ENCODE measurements at regions not wholly inside any gene's neighbourhood (a gene's known extent, or its start where the extent isn't known, plus 50 kb on each side); places are given as distances from the start of the nearest gene placed in this dataset.

DNA sequence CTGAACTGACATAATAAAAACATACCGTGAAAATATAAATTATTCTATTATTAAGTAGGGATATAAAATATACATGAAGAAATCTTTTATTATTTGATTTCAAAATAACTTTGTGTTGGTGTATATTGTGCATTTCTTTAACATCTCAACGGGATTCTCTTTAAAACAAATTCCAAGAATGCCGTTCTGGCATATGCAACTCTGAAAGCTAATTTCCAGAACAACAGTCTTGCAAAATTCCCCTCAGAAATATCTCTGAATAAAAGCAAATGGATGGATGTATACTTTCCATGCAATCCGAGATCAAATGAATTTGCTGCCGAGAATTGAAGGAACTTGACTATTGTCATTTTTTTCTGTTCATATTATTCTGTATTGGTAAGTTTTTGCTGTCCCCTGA, 1579.8 kb downstream of the PCDH9 start:
- TF ChIP-seq, protein P1, sequence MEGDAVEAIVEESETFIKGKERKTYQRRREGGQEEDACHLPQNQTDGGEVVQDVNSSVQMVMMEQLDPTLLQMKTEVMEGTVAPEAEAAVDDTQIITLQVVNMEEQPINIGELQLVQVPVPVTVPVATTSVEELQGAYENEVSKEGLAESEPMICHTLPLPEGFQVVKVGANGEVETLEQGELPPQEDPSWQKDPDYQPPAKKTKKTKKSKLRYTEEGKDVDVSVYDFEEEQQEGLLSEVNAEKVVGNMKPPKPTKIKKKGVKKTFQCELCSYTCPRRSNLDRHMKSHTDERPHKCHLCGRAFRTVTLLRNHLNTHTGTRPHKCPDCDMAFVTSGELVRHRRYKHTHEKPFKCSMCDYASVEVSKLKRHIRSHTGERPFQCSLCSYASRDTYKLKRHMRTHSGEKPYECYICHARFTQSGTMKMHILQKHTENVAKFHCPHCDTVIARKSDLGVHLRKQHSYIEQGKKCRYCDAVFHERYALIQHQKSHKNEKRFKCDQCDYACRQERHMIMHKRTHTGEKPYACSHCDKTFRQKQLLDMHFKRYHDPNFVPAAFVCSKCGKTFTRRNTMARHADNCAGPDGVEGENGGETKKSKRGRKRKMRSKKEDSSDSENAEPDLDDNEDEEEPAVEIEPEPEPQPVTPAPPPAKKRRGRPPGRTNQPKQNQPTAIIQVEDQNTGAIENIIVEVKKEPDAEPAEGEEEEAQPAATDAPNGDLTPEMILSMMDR (IDR thresholded peaks at IDR 0.05; ENCODE audit: insufficient read depth, low read length, poor library complexity, severe bottlenecking) = no peak
- no peak for TF ChIP-seq EZH2phosphoT487 (conservative IDR thresholded peaks at IDR 0.05; ENCODE audit: low read length)

All from SU-DHL-6 (cell line).